ENCODE measurements at regions not wholly inside any gene's neighbourhood (a gene's known extent, or its start where the extent isn't known, plus 50 kb on each side); places are given as distances from the start of the nearest gene placed in this dataset.

DNA sequence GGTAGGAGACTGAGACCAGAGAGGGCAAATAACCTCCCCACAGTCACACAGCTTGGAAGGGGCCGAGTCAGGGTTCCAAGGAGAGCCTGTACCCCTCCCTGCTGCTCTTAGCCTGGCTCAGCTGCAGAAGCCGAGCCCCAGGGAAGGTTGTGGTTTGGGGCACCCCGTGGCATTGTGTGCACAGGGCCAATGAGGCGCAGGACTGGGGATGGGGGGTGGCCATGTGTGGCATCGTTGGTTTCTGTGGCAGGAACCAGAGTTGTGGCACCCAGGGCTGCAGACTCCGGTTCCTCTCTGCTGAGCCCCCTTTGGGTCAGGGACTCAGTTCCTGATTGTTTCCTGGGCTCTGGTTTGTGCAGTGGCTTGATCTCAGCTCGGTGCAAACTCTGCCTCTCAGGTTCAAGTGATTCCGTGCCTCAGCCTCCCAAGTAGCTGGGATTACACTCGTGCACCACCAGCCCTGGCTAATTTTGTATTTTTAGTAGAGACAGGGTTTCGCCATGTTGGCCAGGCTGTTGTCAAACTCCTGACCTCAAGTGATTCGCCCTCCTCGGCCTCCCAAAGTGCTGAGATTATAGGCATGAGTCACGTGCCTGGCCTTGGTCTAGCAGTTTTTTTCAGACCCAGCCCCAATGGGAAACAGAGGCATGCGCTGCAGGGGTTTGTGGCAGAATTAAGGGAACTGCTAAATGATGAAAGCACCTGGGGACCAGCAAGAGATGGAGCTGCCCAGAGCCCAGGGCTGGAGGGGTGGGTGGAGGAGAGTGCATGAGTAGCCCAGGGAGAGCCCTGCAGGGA, 221.0 kb upstream of the SULF2 start:
- TF ChIP-seq, protein P1, sequence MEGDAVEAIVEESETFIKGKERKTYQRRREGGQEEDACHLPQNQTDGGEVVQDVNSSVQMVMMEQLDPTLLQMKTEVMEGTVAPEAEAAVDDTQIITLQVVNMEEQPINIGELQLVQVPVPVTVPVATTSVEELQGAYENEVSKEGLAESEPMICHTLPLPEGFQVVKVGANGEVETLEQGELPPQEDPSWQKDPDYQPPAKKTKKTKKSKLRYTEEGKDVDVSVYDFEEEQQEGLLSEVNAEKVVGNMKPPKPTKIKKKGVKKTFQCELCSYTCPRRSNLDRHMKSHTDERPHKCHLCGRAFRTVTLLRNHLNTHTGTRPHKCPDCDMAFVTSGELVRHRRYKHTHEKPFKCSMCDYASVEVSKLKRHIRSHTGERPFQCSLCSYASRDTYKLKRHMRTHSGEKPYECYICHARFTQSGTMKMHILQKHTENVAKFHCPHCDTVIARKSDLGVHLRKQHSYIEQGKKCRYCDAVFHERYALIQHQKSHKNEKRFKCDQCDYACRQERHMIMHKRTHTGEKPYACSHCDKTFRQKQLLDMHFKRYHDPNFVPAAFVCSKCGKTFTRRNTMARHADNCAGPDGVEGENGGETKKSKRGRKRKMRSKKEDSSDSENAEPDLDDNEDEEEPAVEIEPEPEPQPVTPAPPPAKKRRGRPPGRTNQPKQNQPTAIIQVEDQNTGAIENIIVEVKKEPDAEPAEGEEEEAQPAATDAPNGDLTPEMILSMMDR (IDR thresholded peaks at IDR 0.05): no peak
- TF ChIP-seq POLR2A (IDR thresholded peaks at IDR 0.05): no peak
